Progenitor cell of endocrine pancreas (in vitro differentiated cells): ENCODE measurements at regions not wholly inside any gene's neighbourhood (a gene's known extent, or its start where the extent isn't known, plus 50 kb on each side); places are given as distances from the start of the nearest gene placed in this dataset.

Experiments
- DNase-seq: peaks from one replicate; pipeline ENCODE4 v3.0.0; 2021; ENCODE audit warnings: low spot score; ENCODE audit not compliant: unreplicated experiment
- H3K27ac Mint-ChIP-seq: 2 replicates; pipeline ENCODE4 v1.8.0; 2021; ENCODE audit warnings: mild to moderate bottlenecking, moderate library complexity, mixed read lengths
- H3K27me3 Mint-ChIP-seq: 2 replicates; pipeline ENCODE4 v1.8.0; 2021; ENCODE audit warnings: mixed read lengths
- H3K36me3 Mint-ChIP-seq: 2 replicates; pipeline ENCODE4 v1.8.0; 2022; ENCODE audit warnings: mixed read lengths; ENCODE audit not compliant: insufficient read depth
- H3K4me1 Mint-ChIP-seq: 2 replicates; pipeline ENCODE4 v1.8.0; 2021; ENCODE audit warnings: low read depth, mixed read lengths
- H3K4me3 Mint-ChIP-seq: 2 replicates; pipeline ENCODE4 v1.8.0; 2021; ENCODE audit warnings: low read depth, mild to moderate bottlenecking, moderate library complexity, mixed read lengths
- H3K9me3 Mint-ChIP-seq: 2 replicates; pipeline ENCODE4 v1.8.0; 2021; ENCODE audit warnings: low read depth, mixed read lengths
- TF ChIP-seq, protein P1 (sequence below): fragments of 200-600 bp; sonication (generic); IDR thresholded peaks from one replicate; pipeline ENCODE4 v1.5.0; 2021; ENCODE audit warnings: antibody characterized with exemption, mild to moderate bottlenecking; ENCODE audit not compliant: unreplicated experiment

- no peaks in the 10 kb centered on the region for H3K27me3 Mint-ChIP-seq
- DNase-seq, result no peak
- peaks cover 3% of the 10 kb centered on the region for H3K36me3 Mint-ChIP-seq
- H3K9me3 Mint-ChIP-seq, result peaks cover 6% of the 10 kb centered on the region
- TF ChIP-seq, protein P1, sequence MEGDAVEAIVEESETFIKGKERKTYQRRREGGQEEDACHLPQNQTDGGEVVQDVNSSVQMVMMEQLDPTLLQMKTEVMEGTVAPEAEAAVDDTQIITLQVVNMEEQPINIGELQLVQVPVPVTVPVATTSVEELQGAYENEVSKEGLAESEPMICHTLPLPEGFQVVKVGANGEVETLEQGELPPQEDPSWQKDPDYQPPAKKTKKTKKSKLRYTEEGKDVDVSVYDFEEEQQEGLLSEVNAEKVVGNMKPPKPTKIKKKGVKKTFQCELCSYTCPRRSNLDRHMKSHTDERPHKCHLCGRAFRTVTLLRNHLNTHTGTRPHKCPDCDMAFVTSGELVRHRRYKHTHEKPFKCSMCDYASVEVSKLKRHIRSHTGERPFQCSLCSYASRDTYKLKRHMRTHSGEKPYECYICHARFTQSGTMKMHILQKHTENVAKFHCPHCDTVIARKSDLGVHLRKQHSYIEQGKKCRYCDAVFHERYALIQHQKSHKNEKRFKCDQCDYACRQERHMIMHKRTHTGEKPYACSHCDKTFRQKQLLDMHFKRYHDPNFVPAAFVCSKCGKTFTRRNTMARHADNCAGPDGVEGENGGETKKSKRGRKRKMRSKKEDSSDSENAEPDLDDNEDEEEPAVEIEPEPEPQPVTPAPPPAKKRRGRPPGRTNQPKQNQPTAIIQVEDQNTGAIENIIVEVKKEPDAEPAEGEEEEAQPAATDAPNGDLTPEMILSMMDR, result no peak
- peaks cover 4% of the 10 kb centered on the region for H3K4me1 Mint-ChIP-seq
- H3K27ac Mint-ChIP-seq, result no peak overlapping the region
- H3K4me3 Mint-ChIP-seq, result no peak overlapping the region
Measured at GRCh38 chr5:156274453-156274852, 52.5 kb upstream of the SGCD start.
